ENCODE measurements at regions not wholly inside any gene's neighbourhood (a gene's known extent, or its start where the extent isn't known, plus 50 kb on each side); places are given as distances from the start of the nearest gene placed in this dataset.
"Not testable (repeated sequence)": the region's sequence is repeated elsewhere in the genome, so short reads cannot be mapped to it uniquely, and the experiment has no call there.

GRCh38 chr9:85303757-85304134, 438.0 kb downstream of the AGTPBP1 start:
- H3K9me2 ChIP-seq (ENCODE audit: low read depth, low read length): no peaks in the 10 kb centered on the region
- TF ChIP-seq CTCF (IDR thresholded peaks at IDR 0.05; ENCODE audit: low read length) (no peak), EZH2 (IDR thresholded peaks at IDR 0.05; ENCODE audit: borderline replicate concordance, low read length) (no peak)
- H2AFZ ChIP-seq (ENCODE audit: low read length): no peak overlapping the region
- H3K9ac ChIP-seq (ENCODE audit: low read length): no peak overlapping the region
- H3K4me3 ChIP-seq (ENCODE audit: low read depth, low read length, poor library complexity, severe bottlenecking): no peak overlapping the region
- H3K27me3 ChIP-seq (ENCODE audit: insufficient read depth, low read length): no peaks in the 10 kb centered on the region
- H4K20me1 ChIP-seq (ENCODE audit: insufficient read depth, low read length): no peaks in the 10 kb centered on the region
- no peaks in the 10 kb centered on the region for H3K4me1 ChIP-seq (ENCODE audit: insufficient read depth, low read length, severe bottlenecking)
- no peaks in the 10 kb centered on the region for H3K9me3 ChIP-seq (ENCODE audit: low read length)
- H3K36me3 ChIP-seq (ENCODE audit: insufficient read depth, low read length): no peaks in the 10 kb centered on the region
- H3K27ac ChIP-seq (ENCODE audit: low read depth, low read length, poor library complexity, severe bottlenecking): no peak overlapping the region
- no peaks in the 10 kb centered on the region for H3K79me2 ChIP-seq (ENCODE audit: insufficient read depth, low read length)
- H3F3A ChIP-seq (ENCODE audit: insufficient read depth, low read length): no peaks in the 10 kb centered on the region
- no peak overlapping the region for H3K4me2 ChIP-seq (ENCODE audit: low read length)

- no peak overlapping the region for H3K4me2 ChIP-seq (ENCODE audit: low read length)
- H3K4me1 ChIP-seq (ENCODE audit: insufficient read depth, low read length, severe bottlenecking): no peaks in the 10 kb centered on the region
- H3K36me3 ChIP-seq (ENCODE audit: insufficient read depth, low read length): no peaks in the 10 kb centered on the region
- no peak overlapping the region for H3K9ac ChIP-seq (ENCODE audit: low read length)
- no peaks in the 10 kb centered on the region for H3F3A ChIP-seq (ENCODE audit: insufficient read depth, low read length)
- H4K20me1 ChIP-seq (ENCODE audit: insufficient read depth, low read length): no peaks in the 10 kb centered on the region
- H3K27me3 ChIP-seq (ENCODE audit: insufficient read depth, low read length): no peaks in the 10 kb centered on the region
- H3K27ac ChIP-seq (ENCODE audit: low read depth, low read length, poor library complexity, severe bottlenecking): no peak overlapping the region
- no peaks in the 10 kb centered on the region for H3K79me2 ChIP-seq (ENCODE audit: insufficient read depth, low read length)
- no peak overlapping the region for H2AFZ ChIP-seq (ENCODE audit: low read length)
- H3K9me3 ChIP-seq (ENCODE audit: low read length): no peaks in the 10 kb centered on the region
- H3K4me3 ChIP-seq (ENCODE audit: low read depth, low read length, poor library complexity, severe bottlenecking): no peak overlapping the region
- TF ChIP-seq CTCF (IDR thresholded peaks at IDR 0.05; ENCODE audit: low read length) (no peak), EZH2 (IDR thresholded peaks at IDR 0.05; ENCODE audit: borderline replicate concordance, low read length) (no peak)
- no peaks in the 10 kb centered on the region for H3K9me2 ChIP-seq (ENCODE audit: low read depth, low read length)
These were observed 438.6 kb downstream of the AGTPBP1 start for GRCh38 chr9:85302938-85303756.

GRCh38 chr9:85298499-85298898, 443.3 kb downstream of the AGTPBP1 start:
- H3K9me2 ChIP-seq (ENCODE audit: low read depth, low read length): no peaks in the 10 kb centered on the region
- no peak overlapping the region for H2AFZ ChIP-seq (ENCODE audit: low read length)
- TF ChIP-seq EZH2 (IDR thresholded peaks at IDR 0.05; ENCODE audit: borderline replicate concordance, low read length): no peak
- no peak for TF ChIP-seq CTCF (IDR thresholded peaks at IDR 0.05; ENCODE audit: low read length)
- no peak overlapping the region for H3K9ac ChIP-seq (ENCODE audit: low read length)
- no peak overlapping the region for H3K4me3 ChIP-seq (ENCODE audit: low read depth, low read length, poor library complexity, severe bottlenecking)
- H3K79me2 ChIP-seq (ENCODE audit: insufficient read depth, low read length): no peaks in the 10 kb centered on the region
- H3K9me3 ChIP-seq (ENCODE audit: low read length): no peaks in the 10 kb centered on the region
- no peak overlapping the region for H3K4me2 ChIP-seq (ENCODE audit: low read length)
- H4K20me1 ChIP-seq (ENCODE audit: insufficient read depth, low read length): no peaks in the 10 kb centered on the region
- no peaks in the 10 kb centered on the region for H3K36me3 ChIP-seq (ENCODE audit: insufficient read depth, low read length)
- no peaks in the 10 kb centered on the region for H3F3A ChIP-seq (ENCODE audit: insufficient read depth, low read length)
- H3K27ac ChIP-seq (ENCODE audit: low read depth, low read length, poor library complexity, severe bottlenecking): no peak overlapping the region
- no peaks in the 10 kb centered on the region for H3K27me3 ChIP-seq (ENCODE audit: insufficient read depth, low read length)
- H3K4me1 ChIP-seq (ENCODE audit: insufficient read depth, low read length, severe bottlenecking): no peaks in the 10 kb centered on the region

GRCh38 chr9:85295244-85295643, 446.5 kb downstream of the AGTPBP1 start:
- not testable (repeated sequence) for H3K79me2 ChIP-seq (ENCODE audit: insufficient read depth, low read length); H2AFZ ChIP-seq (ENCODE audit: low read length); H4K20me1 ChIP-seq (ENCODE audit: insufficient read depth, low read length); H3F3A ChIP-seq (ENCODE audit: insufficient read depth, low read length); H3K9ac ChIP-seq (ENCODE audit: low read length); H3K36me3 ChIP-seq (ENCODE audit: insufficient read depth, low read length); H3K27ac ChIP-seq (ENCODE audit: low read depth, low read length, poor library complexity, severe bottlenecking); H3K9me2 ChIP-seq (ENCODE audit: low read depth, low read length); H3K4me1 ChIP-seq (ENCODE audit: insufficient read depth, low read length, severe bottlenecking); H3K4me2 ChIP-seq (ENCODE audit: low read length); H3K4me3 ChIP-seq (ENCODE audit: low read depth, low read length, poor library complexity, severe bottlenecking); H3K27me3 ChIP-seq (ENCODE audit: insufficient read depth, low read length); H3K9me3 ChIP-seq (ENCODE audit: low read length)
